ENCODE measurements at regions not wholly inside any gene's neighbourhood (a gene's known extent, or its start where the extent isn't known, plus 50 kb on each side); places are given as distances from the start of the nearest gene placed in this dataset.

DNA sequence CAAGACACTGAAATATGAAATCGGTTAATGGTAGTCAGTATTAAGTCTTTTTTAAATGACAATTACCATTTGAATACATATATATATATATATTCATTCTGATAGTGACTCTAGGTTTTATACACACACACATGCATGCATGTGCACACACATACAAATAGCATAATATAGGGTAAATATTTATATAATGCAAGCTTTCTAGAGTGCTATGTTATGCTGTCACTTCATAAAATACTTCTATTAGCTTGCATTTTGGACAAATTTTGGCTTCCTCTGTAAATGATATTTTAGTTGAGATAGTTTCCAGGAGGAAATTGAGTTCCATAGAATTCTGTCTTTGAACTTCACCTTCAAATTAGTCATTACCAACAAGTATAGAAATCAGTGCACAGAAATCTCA lies 89.9 kb upstream of the EPHA3 start:
- TF ChIP-seq, protein P1, sequence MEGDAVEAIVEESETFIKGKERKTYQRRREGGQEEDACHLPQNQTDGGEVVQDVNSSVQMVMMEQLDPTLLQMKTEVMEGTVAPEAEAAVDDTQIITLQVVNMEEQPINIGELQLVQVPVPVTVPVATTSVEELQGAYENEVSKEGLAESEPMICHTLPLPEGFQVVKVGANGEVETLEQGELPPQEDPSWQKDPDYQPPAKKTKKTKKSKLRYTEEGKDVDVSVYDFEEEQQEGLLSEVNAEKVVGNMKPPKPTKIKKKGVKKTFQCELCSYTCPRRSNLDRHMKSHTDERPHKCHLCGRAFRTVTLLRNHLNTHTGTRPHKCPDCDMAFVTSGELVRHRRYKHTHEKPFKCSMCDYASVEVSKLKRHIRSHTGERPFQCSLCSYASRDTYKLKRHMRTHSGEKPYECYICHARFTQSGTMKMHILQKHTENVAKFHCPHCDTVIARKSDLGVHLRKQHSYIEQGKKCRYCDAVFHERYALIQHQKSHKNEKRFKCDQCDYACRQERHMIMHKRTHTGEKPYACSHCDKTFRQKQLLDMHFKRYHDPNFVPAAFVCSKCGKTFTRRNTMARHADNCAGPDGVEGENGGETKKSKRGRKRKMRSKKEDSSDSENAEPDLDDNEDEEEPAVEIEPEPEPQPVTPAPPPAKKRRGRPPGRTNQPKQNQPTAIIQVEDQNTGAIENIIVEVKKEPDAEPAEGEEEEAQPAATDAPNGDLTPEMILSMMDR (IDR thresholded peaks at IDR 0.05) = no peak
- TF ChIP-seq POLR2AphosphoS5 (IDR thresholded peaks at IDR 0.05) (no peak), EP300 (IDR thresholded peaks at IDR 0.05) (no peak)

All from upper lobe of left lung (tissue), 4 donors.